ENCODE measurements at regions not wholly inside any gene's neighbourhood (a gene's known extent, or its start where the extent isn't known, plus 50 kb on each side); places are given as distances from the start of the nearest gene placed in this dataset.

GRCh38 chr5:72694856-72695255, 121.6 kb upstream of the TNPO1 start:
- TF ChIP-seq CTCF (IDR thresholded peaks at IDR 0.05) (no peak), POLR2A (IDR thresholded peaks at IDR 0.05) (no peak)
- Histone ChIP-seq H3K27me3 (peaks cover 4% of the 10 kb centered on the region), H3K4me1 (replicated peaks in 1 of 2) (no peaks in the 10 kb centered on the region), H3K36me3 (replicated peaks in 1 of 2) (no peaks in the 10 kb centered on the region), H3K9me3 (replicated peaks in 1 of 3) (no peaks in the 10 kb centered on the region), H3K4me3 (no peak overlapping the region), H3K27ac (no peak overlapping the region)
- intact Hi-C loops (cut with DNase I): no loop called here
- WGBS, 4 donors: 83 to 95% (median 93%) methylated on average over 2 of the region's 2 CpGs
- DNase-seq: no peak

GRCh38 chr5:72693546-72694205, 122.8 kb upstream of the TNPO1 start:
- intact Hi-C loops (cut with DNase I): no loop called here
- WGBS, 4 donors: 55 to 63% (median 57%) methylated on average over 5 of the region's 5 CpGs
- no peak overlapping the region for H3K27ac ChIP-seq
- TF ChIP-seq POLR2A (IDR thresholded peaks at IDR 0.05): no peak
- TF ChIP-seq CTCF (IDR thresholded peaks at IDR 0.05): no peak
- no peak overlapping the region for H3K4me3 ChIP-seq
- no peaks in the 10 kb centered on the region for H3K9me3 ChIP-seq (replicated peaks in 1 of 3)
- no peaks in the 10 kb centered on the region for H3K4me1 ChIP-seq (replicated peaks in 1 of 2)
- no peak for DNase-seq
- H3K36me3 ChIP-seq (replicated peaks in 1 of 2): no peaks in the 10 kb centered on the region
- peaks cover 4% of the 10 kb centered on the region for H3K27me3 ChIP-seq

- no peak overlapping the region for H3K4me3 ChIP-seq
- TF ChIP-seq POLR2A (IDR thresholded peaks at IDR 0.05) (no peak), CTCF (IDR thresholded peaks at IDR 0.05) (no peak)
- H3K9me3 ChIP-seq (replicated peaks in 1 of 3): no peaks in the 10 kb centered on the region
- no peak for DNase-seq
- H3K4me1 ChIP-seq (replicated peaks in 1 of 2): no peaks in the 10 kb centered on the region
- H3K36me3 ChIP-seq (replicated peaks in 1 of 2): no peaks in the 10 kb centered on the region
- WGBS, 4 donors: 63 to 75% (median 69%) methylated on average over 9 of the region's 9 CpGs
- H3K27me3 ChIP-seq: peaks cover 4% of the 10 kb centered on the region
- no peak overlapping the region for H3K27ac ChIP-seq
- intact Hi-C loops (cut with DNase I): no loop called here
These were observed 123.6 kb upstream of the TNPO1 start for GRCh38 chr5:72692651-72693442.

- TF ChIP-seq POLR2A (IDR thresholded peaks at IDR 0.05) (no peak), CTCF (IDR thresholded peaks at IDR 0.05) (no peak)
- Histone ChIP-seq H3K4me3 (no peak overlapping the region), H3K27me3 (peaks cover 4% of the 10 kb centered on the region), H3K27ac (no peak overlapping the region), H3K4me1 (replicated peaks in 1 of 2) (no peaks in the 10 kb centered on the region), H3K36me3 (replicated peaks in 1 of 2) (no peaks in the 10 kb centered on the region), H3K9me3 (replicated peaks in 1 of 3) (no peaks in the 10 kb centered on the region)
- 60 to 75% (median 68%) methylated on average over 4 of the region's 4 CpGs for whole genome bisulfite sequencing, 4 donors
- no peak for DNase-seq
- intact Hi-C loops (cut with DNase I): no loop called here
These were observed 124.2 kb upstream of the TNPO1 start for GRCh38 chr5:72692231-72692637.
